HCT116 (cell line): ENCODE measurements at regions not wholly inside any gene's neighbourhood (a gene's known extent, or its start where the extent isn't known, plus 50 kb on each side); places are given as distances from the start of the nearest gene placed in this dataset.

Source experiments
- ATAC-seq: fragments of 200-7000 bp; cut with Tn5 transposase; 2 replicates; pipeline ENCODE4 v1.9.1; 2020; ENCODE audit warnings: mild to moderate bottlenecking, moderate library complexity
- BruUV-seq: library from RNA; stranded (reverse); fragments of 400-500 nt; replicated peaks from 2 replicates; lab custom pipeline; 2021; lab: Mats Ljungman, UMichigan
- CTCF ChIA-PET: fragments of 300-600 bp; sonication (Branson Sonifier 250); formaldehyde crosslinking; loops from one replicate; lab custom pipeline; 2021; ENCODE audit warnings: antibody characterized with exemption; lab: Charles Lee
- POLR2A ChIA-PET: fragments of 300-600, 350-600 bp; sonication (Branson Sonifier 250); formaldehyde crosslinking; loops from one replicate; lab custom pipeline; 2021; ENCODE audit warnings: antibody characterized with exemption; lab: Charles Lee
- RAD21 ChIA-PET, 2 experiments: fragments of 300-600 bp; sonication (Branson Sonifier 250); formaldehyde crosslinking; loops; one replicate each; lab custom pipeline; 2023; ENCODE audit warnings: low total read pairs in 2 of 2; ENCODE audit not compliant: uncharacterized antibody in 2 of 2, unreplicated experiment in 2 of 2, low non-redundant PET in 1 of 2; lab: Charles Lee
- DNase-seq: peaks from one replicate; pipeline ENCODE4 v3.0.0-alpha.2; 2010; ENCODE audit warnings: low read depth, low spot score
- H2AFZ ChIP-seq: fragments of 200-600 bp; shearing (Covaris generic), sonication (generic); 2 replicates; pipeline ENCODE4 v1.6.1; 2017; ENCODE audit warnings: low read depth, mixed run types, mixed read lengths, antibody characterized with exemption, low read length; ENCODE audit not compliant: poor library complexity, severe bottlenecking
- H3K27ac ChIP-seq: 2 replicates; pipeline ENCODE4 v1.5.1; 2012; ENCODE audit warnings: low read depth, low read length
- H3K27me3 ChIP-seq: fragments of 200-600 bp; sonication (generic); 2 replicates; pipeline ENCODE4 v1.6.1; 2016; ENCODE audit warnings: mixed run types, low read length, mixed read lengths; ENCODE audit not compliant: insufficient read depth
- H3K36me3 ChIP-seq, 2 experiments: fragments of 200-500 bp in 1 of 2; fragments of 200-600 bp in 1 of 2; sonication (Bioruptor generic) in 1 of 2; sonication (generic) in 1 of 2; 2 replicates each; pipeline versions ENCODE4 v1.5.1 to v1.6.1; 2014 to 2016; ENCODE audit warnings: low read length in 2 of 2, inconsistent platforms in 1 of 2, mixed read lengths in 1 of 2, mixed run types in 1 of 2; ENCODE audit not compliant: insufficient read depth in 2 of 2, control insufficient read depth in 1 of 2
- H3K4me1 ChIP-seq, 2 experiments: fragments of 200-600 bp in 1 of 2; sonication (generic) in 1 of 2; 2 replicates each; pipeline versions ENCODE4 v1.5.1 to v1.6.1; 2012 to 2017; ENCODE audit warnings: low read length in 2 of 2, inconsistent platforms in 1 of 2, mild to moderate bottlenecking in 1 of 2, mixed read lengths in 1 of 2, mixed run types in 1 of 2, moderate library complexity in 1 of 2; ENCODE audit not compliant: insufficient read depth in 2 of 2, control insufficient read depth in 1 of 2
- H3K4me2 ChIP-seq: fragments of 200-600 bp; sonication (generic); 2 replicates; pipeline ENCODE4 v1.6.1; 2017; ENCODE audit warnings: mixed run types, low read length, mixed read lengths
- H3K4me3 ChIP-seq, 2 experiments: fragments of 200-600 bp in 1 of 2; sonication (generic) in 1 of 2; replicated peaks in 1 of 2; 2 replicates each; pipeline ENCODE4 v1.5.1; 2011 to 2016; ENCODE audit warnings: low read length in 2 of 2, control low read depth in 1 of 2, low read depth in 1 of 2, mild to moderate bottlenecking in 1 of 2, mixed read lengths in 1 of 2, mixed run types in 1 of 2
- H3K79me2 ChIP-seq: fragments of 200-600 bp; sonication (generic); 2 replicates; pipeline ENCODE4 v1.6.1; 2017; ENCODE audit warnings: mild to moderate bottlenecking, mixed run types, low read length, moderate library complexity, mixed read lengths; ENCODE audit not compliant: insufficient read depth
- H3K9ac ChIP-seq: fragments of 200-600 bp; sonication (generic); 2 replicates; pipeline ENCODE4 v1.6.1; 2016; ENCODE audit warnings: low read length, mixed read lengths
- H3K9me2 ChIP-seq: fragments of 200-600 bp; sonication (generic), shearing (Covaris generic); 2 replicates; pipeline ENCODE4 v1.6.1; 2017; ENCODE audit warnings: mixed run types, mild to moderate bottlenecking, moderate library complexity; ENCODE audit not compliant: insufficient read depth
- H3K9me3 ChIP-seq, 2 experiments: fragments of 200-500 bp in 1 of 2; fragments of 200-600 bp in 1 of 2; sonication (Bioruptor generic) in 1 of 2; sonication (generic) in 1 of 2; 2 replicates each; pipeline ENCODE4 v1.6.1; 2014 to 2017; ENCODE audit warnings: low read length in 2 of 2, mixed read lengths in 2 of 2, inconsistent platforms in 1 of 2, low read depth in 1 of 2, mild to moderate bottlenecking in 1 of 2, mixed run types in 1 of 2, moderate library complexity in 1 of 2; ENCODE audit not compliant: control insufficient read depth in 1 of 2, insufficient read depth in 1 of 2
- H4K20me1 ChIP-seq: fragments of 200-600 bp; sonication (generic), shearing (Covaris generic); 2 replicates; pipeline ENCODE4 v1.6.1; 2017; ENCODE audit warnings: mixed run types, mild to moderate bottlenecking, moderate library complexity; ENCODE audit not compliant: insufficient read depth
- CBX3 ChIP-seq: IDR thresholded peaks from 2 replicates; pipeline ENCODE4 v1.6.1; 2012; ENCODE audit warnings: low read depth
- CEBPB ChIP-seq: IDR thresholded peaks from 2 replicates; pipeline ENCODE4 v1.6.1; 2012; ENCODE audit warnings: low read depth
- EGR1 ChIP-seq: IDR thresholded peaks from 2 replicates; pipeline ENCODE4 v1.6.1; 2012; ENCODE audit warnings: low read depth
- ELF1 ChIP-seq: IDR thresholded peaks from 2 replicates; pipeline ENCODE4 v1.6.1; 2012; ENCODE audit warnings: low read depth, borderline replicate concordance
- EZH2 ChIP-seq: fragments of 200-600 bp; sonication (generic); IDR thresholded peaks from 2 replicates; pipeline ENCODE4 v1.6.1; 2017; ENCODE audit warnings: antibody characterized with exemption, mixed run types
- RAD21 ChIP-seq: IDR thresholded peaks from 2 replicates; pipeline ENCODE4 v1.6.1; 2012; ENCODE audit warnings: low read depth, mild to moderate bottlenecking
- intact Hi-C: fragments of 100-400 bp; cut with micrococcal nuclease; formaldehyde crosslinking; loops from 2 replicates; pipeline ENCODE4 v1.10.0; 2022
- TF ChIP-seq, protein P1 (sequence below): IDR thresholded peaks from 2 replicates; pipeline ENCODE4 v1.6.1; 2012; ENCODE audit warnings: low read depth
- TF ChIP-seq, protein P2 (sequence below): IDR thresholded peaks from 2 replicates; pipeline ENCODE4 v1.6.1; 2011; ENCODE audit warnings: mild to moderate bottlenecking, low read length, moderate library complexity; ENCODE audit not compliant: insufficient replicate concordance; ENCODE audit errors: extremely low read depth

DNA sequence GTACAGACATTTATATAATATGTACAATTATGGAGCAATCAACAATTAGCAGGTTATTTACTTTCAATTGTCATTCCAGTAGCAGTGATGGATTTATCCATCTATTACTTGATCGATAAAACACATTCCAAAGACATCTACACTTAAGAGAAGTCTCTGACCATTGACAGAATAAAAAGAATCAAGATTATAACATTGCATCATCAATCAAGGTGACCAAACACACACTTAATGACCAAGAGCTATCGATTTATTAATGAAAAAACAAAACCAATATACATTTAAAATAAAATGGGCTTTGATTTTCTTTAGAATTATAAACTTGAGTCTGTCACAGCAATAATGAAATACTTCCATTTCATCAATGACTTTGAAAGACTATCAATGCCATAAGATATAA is 170.2 kb upstream of the CDKN3 start:
- ChIA-PET RAD21 (no interaction called here), POLR2A (no interaction called here), CTCF (no interaction called here)
- Histone ChIP-seq H3K9me3 (no peaks in the 10 kb centered on the region), H2AFZ (no peak overlapping the region), H3K4me2 (no peak overlapping the region), H3K9ac (no peak overlapping the region), H3K9me2 (no peaks in the 10 kb centered on the region), H3K4me1 (no peaks in the 10 kb centered on the region), H3K4me3 (no peak overlapping the region), H3K79me2 (no peaks in the 10 kb centered on the region), H4K20me1 (no peaks in the 10 kb centered on the region), H3K27me3 (no peaks in the 10 kb centered on the region), H3K36me3 (no peaks in the 10 kb centered on the region), H3K27ac (no peak overlapping the region)
- no peak for ATAC-seq
- intact Hi-C loops = no loop called here
- DNase-seq = no peak
- no TSS peak for BruUV-seq
- TF ChIP-seq, protein P1, sequence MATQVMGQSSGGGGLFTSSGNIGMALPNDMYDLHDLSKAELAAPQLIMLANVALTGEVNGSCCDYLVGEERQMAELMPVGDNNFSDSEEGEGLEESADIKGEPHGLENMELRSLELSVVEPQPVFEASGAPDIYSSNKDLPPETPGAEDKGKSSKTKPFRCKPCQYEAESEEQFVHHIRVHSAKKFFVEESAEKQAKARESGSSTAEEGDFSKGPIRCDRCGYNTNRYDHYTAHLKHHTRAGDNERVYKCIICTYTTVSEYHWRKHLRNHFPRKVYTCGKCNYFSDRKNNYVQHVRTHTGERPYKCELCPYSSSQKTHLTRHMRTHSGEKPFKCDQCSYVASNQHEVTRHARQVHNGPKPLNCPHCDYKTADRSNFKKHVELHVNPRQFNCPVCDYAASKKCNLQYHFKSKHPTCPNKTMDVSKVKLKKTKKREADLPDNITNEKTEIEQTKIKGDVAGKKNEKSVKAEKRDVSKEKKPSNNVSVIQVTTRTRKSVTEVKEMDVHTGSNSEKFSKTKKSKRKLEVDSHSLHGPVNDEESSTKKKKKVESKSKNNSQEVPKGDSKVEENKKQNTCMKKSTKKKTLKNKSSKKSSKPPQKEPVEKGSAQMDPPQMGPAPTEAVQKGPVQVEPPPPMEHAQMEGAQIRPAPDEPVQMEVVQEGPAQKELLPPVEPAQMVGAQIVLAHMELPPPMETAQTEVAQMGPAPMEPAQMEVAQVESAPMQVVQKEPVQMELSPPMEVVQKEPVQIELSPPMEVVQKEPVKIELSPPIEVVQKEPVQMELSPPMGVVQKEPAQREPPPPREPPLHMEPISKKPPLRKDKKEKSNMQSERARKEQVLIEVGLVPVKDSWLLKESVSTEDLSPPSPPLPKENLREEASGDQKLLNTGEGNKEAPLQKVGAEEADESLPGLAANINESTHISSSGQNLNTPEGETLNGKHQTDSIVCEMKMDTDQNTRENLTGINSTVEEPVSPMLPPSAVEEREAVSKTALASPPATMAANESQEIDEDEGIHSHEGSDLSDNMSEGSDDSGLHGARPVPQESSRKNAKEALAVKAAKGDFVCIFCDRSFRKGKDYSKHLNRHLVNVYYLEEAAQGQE = no peak
- TF ChIP-seq EZH2 (no peak), RAD21 (no peak), CEBPB (no peak), EGR1 (no peak), ELF1 (no peak), CBX3 (no peak)
- TF ChIP-seq, protein P2, sequence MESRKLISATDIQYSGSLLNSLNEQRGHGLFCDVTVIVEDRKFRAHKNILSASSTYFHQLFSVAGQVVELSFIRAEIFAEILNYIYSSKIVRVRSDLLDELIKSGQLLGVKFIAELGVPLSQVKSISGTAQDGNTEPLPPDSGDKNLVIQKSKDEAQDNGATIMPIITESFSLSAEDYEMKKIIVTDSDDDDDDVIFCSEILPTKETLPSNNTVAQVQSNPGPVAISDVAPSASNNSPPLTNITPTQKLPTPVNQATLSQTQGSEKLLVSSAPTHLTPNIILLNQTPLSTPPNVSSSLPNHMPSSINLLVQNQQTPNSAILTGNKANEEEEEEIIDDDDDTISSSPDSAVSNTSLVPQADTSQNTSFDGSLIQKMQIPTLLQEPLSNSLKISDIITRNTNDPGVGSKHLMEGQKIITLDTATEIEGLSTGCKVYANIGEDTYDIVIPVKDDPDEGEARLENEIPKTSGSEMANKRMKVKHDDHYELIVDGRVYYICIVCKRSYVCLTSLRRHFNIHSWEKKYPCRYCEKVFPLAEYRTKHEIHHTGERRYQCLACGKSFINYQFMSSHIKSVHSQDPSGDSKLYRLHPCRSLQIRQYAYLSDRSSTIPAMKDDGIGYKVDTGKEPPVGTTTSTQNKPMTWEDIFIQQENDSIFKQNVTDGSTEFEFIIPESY = no peak
